Hepatocyte (in vitro differentiated cells): ENCODE measurements at regions not wholly inside any gene's neighbourhood (a gene's known extent, or its start where the extent isn't known, plus 50 kb on each side); places are given as distances from the start of the nearest gene placed in this dataset.

ENCODE experiments used
- EZH2 ChIP-seq: fragments of 200-600 bp; sonication (generic); IDR thresholded peaks from 2 replicates; pipeline ENCODE4 v1.6.1; 2016; ENCODE audit warnings: antibody characterized with exemption, mild to moderate bottlenecking, borderline replicate concordance
- TF ChIP-seq, protein P1 (sequence below): fragments of 200-600 bp; sonication (generic); IDR thresholded peaks from 2 replicates; pipeline ENCODE4 v1.5.1; 2016; ENCODE audit warnings: antibody characterized with exemption, mild to moderate bottlenecking; ENCODE audit not compliant: poor library complexity

DNA sequence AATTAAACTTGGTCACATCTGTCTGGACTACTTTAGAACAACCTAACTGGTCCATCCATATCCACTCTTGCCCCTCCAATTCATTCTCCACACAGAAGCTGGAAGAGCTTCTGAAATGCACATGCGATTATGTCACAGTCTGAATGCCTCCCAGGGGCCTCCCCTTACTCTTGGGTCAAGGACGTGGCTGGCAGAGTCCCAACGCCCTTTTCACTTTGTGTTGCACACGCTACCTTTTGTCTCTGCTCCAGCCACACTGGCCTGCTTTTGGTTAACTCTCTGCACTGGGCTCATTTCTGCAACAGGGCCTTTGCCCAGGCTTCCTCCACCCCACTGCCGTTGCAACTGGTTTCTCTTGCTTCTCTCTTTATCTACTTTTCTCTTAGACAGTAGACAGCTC is 245.2 kb downstream of the IL20RB start:
- TF ChIP-seq, protein P1, sequence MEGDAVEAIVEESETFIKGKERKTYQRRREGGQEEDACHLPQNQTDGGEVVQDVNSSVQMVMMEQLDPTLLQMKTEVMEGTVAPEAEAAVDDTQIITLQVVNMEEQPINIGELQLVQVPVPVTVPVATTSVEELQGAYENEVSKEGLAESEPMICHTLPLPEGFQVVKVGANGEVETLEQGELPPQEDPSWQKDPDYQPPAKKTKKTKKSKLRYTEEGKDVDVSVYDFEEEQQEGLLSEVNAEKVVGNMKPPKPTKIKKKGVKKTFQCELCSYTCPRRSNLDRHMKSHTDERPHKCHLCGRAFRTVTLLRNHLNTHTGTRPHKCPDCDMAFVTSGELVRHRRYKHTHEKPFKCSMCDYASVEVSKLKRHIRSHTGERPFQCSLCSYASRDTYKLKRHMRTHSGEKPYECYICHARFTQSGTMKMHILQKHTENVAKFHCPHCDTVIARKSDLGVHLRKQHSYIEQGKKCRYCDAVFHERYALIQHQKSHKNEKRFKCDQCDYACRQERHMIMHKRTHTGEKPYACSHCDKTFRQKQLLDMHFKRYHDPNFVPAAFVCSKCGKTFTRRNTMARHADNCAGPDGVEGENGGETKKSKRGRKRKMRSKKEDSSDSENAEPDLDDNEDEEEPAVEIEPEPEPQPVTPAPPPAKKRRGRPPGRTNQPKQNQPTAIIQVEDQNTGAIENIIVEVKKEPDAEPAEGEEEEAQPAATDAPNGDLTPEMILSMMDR = no peak
- TF ChIP-seq EZH2 = no peak
